NT2/D1 (cell line): ENCODE measurements at regions not wholly inside any gene's neighbourhood (a gene's known extent, or its start where the extent isn't known, plus 50 kb on each side); places are given as distances from the start of the nearest gene placed in this dataset.

Experiments
- DNase-seq: peaks from one replicate; pipeline ENCODE4 v3.0.0-alpha.2; 2011; ENCODE audit warnings: low read depth, low spot score
- H3K27me3 ChIP-seq: 2 replicates; pipeline ENCODE4 v1.6.0; 2011; ENCODE audit warnings: mild to moderate bottlenecking; ENCODE audit not compliant: insufficient read length, insufficient read depth
- H3K36me3 ChIP-seq: 2 replicates; pipeline ENCODE4 v1.6.1; 2011; ENCODE audit warnings: mild to moderate bottlenecking, low read length, mixed read lengths; ENCODE audit not compliant: insufficient read depth, insufficient read length
- H3K4me1 ChIP-seq: 2 replicates; pipeline ENCODE4 v1.5.1; 2011; ENCODE audit not compliant: insufficient read depth, insufficient read length
- H3K4me3 ChIP-seq: 2 replicates; pipeline ENCODE4 v1.5.1; 2011; ENCODE audit warnings: low read depth; ENCODE audit not compliant: insufficient read length
- H3K9ac ChIP-seq: 2 replicates; pipeline ENCODE4 v1.6.0; 2011; ENCODE audit warnings: low read depth; ENCODE audit not compliant: insufficient read length
- H3K9me3 ChIP-seq: 2 replicates; pipeline ENCODE4 v1.5.1; 2011; ENCODE audit warnings: mild to moderate bottlenecking, low read length; ENCODE audit not compliant: insufficient read depth
- SUZ12 ChIP-seq: IDR thresholded peaks from 2 replicates; pipeline ENCODE4 v1.6.1; 2011; ENCODE audit not compliant: insufficient read length, insufficient read depth; ENCODE audit errors: extremely low read depth
- YY1 ChIP-seq: IDR thresholded peaks from 2 replicates; pipeline ENCODE4 v1.6.1; 2011; ENCODE audit not compliant: insufficient read length, insufficient read depth
- ZNF274 ChIP-seq: IDR thresholded peaks from 2 replicates; pipeline ENCODE4 v1.6.1; 2011; ENCODE audit warnings: mild to moderate bottlenecking, low read depth, low read length

DNA sequence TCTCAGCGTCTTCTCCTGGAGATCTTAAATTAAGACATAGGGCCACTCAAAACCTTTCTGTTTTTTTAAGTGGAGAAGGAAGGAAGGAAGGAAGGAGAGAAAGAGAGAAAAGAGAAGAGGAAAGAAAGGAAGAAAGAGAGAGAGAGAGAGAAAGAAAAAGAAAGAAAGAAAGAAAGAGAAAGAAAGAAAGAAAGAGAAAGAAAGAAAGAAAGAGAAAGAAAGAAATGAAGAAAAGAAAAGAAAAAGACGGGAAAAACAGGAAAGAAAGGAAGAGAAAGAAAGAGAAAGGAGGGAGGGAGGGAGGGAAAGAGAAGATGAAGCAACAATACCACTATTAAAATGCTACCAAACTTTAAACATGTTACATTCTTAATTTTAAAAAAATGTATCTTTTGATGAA is 336.5 kb upstream of the ARID1B start:
- no peaks in the 10 kb centered on the region for H3K9me3 ChIP-seq
- H3K36me3 ChIP-seq, result no peaks in the 10 kb centered on the region
- DNase-seq, result no peak
- H3K9ac ChIP-seq, result no peak overlapping the region
- no peaks in the 10 kb centered on the region for H3K4me1 ChIP-seq
- H3K4me3 ChIP-seq, result no peak overlapping the region
- TF ChIP-seq SUZ12, result no peak
- no peak for TF ChIP-seq ZNF274
- no peak for TF ChIP-seq YY1
- H3K27me3 ChIP-seq, result no peaks in the 10 kb centered on the region

- Histone ChIP-seq H3K36me3 (no peaks in the 10 kb centered on the region), H3K27me3 (no peaks in the 10 kb centered on the region), H3K4me1 (no peaks in the 10 kb centered on the region), H3K9ac (no peak overlapping the region), H3K9me3 (no peaks in the 10 kb centered on the region), H3K4me3 (no peak overlapping the region)
- no peak for TF ChIP-seq ZNF274
- DNase-seq, result no peak
These were observed 338.7 kb upstream of the ARID1B start for GRCh38 chr6:156438350-156438923.

DNA sequence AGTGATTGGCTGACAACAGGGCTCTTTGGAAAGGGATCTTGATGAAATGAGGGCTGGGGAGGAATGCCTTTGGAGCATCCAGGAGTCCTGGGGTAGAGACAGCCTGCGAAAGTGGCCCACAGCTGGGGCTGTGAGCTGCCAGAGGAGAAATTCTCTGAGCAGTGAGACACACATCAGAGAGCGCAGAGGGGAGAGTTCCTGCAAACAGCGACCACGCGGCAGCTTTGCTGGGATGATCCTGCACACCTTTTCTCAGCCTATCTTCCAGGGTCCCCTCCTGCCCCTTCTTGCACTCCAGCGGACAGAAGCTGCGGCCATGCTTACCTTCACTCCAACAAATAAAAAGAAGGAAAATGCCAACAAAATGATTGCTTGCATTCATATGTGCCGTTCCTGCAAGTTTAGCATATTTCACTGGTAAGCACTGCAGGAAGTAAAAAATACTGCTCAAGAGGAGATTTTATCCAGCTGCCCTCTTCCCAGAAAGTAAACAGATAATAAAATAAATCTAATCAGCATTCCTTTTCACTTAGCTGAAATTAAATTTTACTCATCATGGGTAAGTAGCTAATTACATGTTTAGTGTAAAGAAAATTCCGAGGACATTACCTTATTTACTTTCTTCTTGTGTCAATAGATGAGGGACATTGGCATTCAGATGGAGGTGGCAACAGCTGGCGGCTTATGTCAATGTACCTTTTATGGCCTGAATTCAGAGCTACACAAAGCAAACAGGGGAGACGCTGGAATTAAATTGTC is 339.9 kb upstream of the ARID1B start:
- Histone ChIP-seq H3K27me3 (no peaks in the 10 kb centered on the region), H3K4me1 (no peaks in the 10 kb centered on the region), H3K9me3 (no peaks in the 10 kb centered on the region), H3K9ac (no peak overlapping the region), H3K4me3 (no peak overlapping the region), H3K36me3 (no peaks in the 10 kb centered on the region)
- DNase-seq, result no peak
- no peak for TF ChIP-seq SUZ12
- no peak for TF ChIP-seq ZNF274
- TF ChIP-seq YY1, result no peak

DNA sequence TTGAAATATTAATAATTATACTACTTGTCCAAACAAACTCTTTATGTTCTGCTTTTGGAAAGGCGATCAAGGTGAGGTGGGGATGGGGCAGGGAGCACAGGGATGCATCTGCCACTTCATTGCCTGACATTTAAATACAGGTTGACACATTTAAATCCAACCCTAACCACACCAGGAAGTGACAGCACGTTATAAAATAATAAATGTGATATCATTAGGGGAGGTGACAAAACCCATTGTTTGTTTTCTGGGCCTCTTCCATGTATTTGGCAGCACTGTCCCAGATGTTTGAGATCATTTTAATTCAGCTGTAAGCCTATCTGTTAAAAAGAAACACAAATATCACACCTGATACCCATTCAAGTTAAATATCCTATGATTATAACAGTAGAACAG is 342.4 kb upstream of the ARID1B start:
- Histone ChIP-seq H3K36me3 (no peaks in the 10 kb centered on the region), H3K4me3 (no peak overlapping the region), H3K4me1 (no peaks in the 10 kb centered on the region), H3K9ac (no peak overlapping the region), H3K27me3 (no peaks in the 10 kb centered on the region), H3K9me3 (no peaks in the 10 kb centered on the region)
- DNase-seq, result no peak
- no peak for TF ChIP-seq SUZ12
- no peak for TF ChIP-seq ZNF274
- no peak for TF ChIP-seq YY1

GRCh38 chr6:156434049-156434794 is 343.0 kb upstream of the ARID1B start:
- TF ChIP-seq YY1, result no peak
- no peak for TF ChIP-seq ZNF274
- TF ChIP-seq SUZ12, result no peak
- H3K9ac ChIP-seq, result no peak overlapping the region

DNA sequence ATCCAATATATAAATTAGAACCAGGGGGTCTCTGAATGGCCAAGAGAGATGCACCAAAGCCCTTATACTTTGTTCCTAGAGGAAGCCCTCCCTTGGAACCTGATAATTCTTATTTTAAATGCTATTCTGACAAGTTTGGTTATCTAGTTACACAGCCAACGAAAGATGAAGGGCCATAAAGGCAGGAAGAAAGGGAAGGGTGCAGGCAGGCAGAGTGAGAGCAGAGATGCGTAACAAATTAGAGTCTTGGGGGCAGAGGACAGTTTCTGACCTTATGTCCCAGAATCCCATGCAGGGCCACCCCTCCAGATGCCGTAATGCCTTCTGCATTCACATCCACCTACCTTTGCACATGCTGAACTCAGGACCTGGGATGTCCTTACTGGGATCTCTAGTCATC is 344.6 kb upstream of the ARID1B start:
- Histone ChIP-seq H3K4me3 (no peak overlapping the region), H3K9me3 (no peaks in the 10 kb centered on the region), H3K9ac (no peak overlapping the region), H3K27me3 (no peaks in the 10 kb centered on the region), H3K4me1 (no peaks in the 10 kb centered on the region), H3K36me3 (no peaks in the 10 kb centered on the region)
- DNase-seq, result no peak
- TF ChIP-seq SUZ12, result no peak
- TF ChIP-seq YY1, result no peak
- TF ChIP-seq ZNF274, result no peak

More at GRCh38 chr6:156434049-156434794, 343.0 kb upstream of the ARID1B start:
- no peaks in the 10 kb centered on the region for H3K27me3 ChIP-seq
- no peak overlapping the region for H3K4me3 ChIP-seq
- no peak for DNase-seq
- no peaks in the 10 kb centered on the region for H3K4me1 ChIP-seq
- no peaks in the 10 kb centered on the region for H3K36me3 ChIP-seq
- H3K9me3 ChIP-seq, result no peaks in the 10 kb centered on the region

DNA sequence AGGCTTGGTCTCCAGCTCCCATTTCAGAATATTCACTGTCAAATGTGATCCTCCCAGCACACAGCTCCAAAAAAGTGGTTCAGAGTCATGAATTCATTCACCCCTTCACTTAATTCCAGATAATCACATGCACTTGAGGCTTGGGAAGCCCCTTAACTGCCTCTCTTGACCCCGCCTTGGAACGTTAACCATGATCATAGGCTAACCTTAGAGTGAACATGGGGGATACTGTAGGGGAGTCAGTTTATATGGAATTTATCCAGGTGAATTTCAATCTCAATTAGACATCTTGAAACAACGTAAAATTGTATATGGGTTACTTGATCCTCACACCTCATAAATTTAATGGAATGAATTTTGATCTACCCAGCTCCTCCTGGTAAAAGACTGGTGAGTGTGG is 346.8 kb upstream of the ARID1B start:
- Histone ChIP-seq H3K4me1 (no peaks in the 10 kb centered on the region), H3K9ac (no peak overlapping the region)
- TF ChIP-seq ZNF274 (no peak), YY1 (no peak), SUZ12 (no peak)

More for the DNA sequence above, 346.8 kb upstream of the ARID1B start:
- H3K4me3 ChIP-seq, result no peak overlapping the region
- no peaks in the 10 kb centered on the region for H3K27me3 ChIP-seq
- H3K36me3 ChIP-seq, result no peaks in the 10 kb centered on the region
- no peak for DNase-seq
- no peaks in the 10 kb centered on the region for H3K9me3 ChIP-seq
